Esophagus squamous epithelium (tissue), 4 donors: ENCODE measurements at regions not wholly inside any gene's neighbourhood (a gene's known extent, or its start where the extent isn't known, plus 50 kb on each side); places are given as distances from the start of the nearest gene placed in this dataset.

Source experiments
- CTCF ChIP-seq, 6 experiments: fragments of 450-650 bp in 4 of 6; fragments of 200-600 bp in 2 of 6; sonication (generic) in 2 of 6; IDR thresholded peaks; one replicate each; pipeline ENCODE4 v1.5.1; 2016 to 2019; ENCODE audit warnings: antibody characterized with exemption in 6 of 6, mild to moderate bottlenecking in 4 of 6, moderate library complexity in 4 of 6
- POLR2A ChIP-seq, 4 donors: fragments of 450-650 bp; IDR thresholded peaks; one replicate each; pipeline ENCODE4 v1.6.1; 2017; ENCODE audit warnings: antibody characterized with exemption in 4 of 4, mild to moderate bottlenecking in 4 of 4, moderate library complexity in 3 of 4

DNA sequence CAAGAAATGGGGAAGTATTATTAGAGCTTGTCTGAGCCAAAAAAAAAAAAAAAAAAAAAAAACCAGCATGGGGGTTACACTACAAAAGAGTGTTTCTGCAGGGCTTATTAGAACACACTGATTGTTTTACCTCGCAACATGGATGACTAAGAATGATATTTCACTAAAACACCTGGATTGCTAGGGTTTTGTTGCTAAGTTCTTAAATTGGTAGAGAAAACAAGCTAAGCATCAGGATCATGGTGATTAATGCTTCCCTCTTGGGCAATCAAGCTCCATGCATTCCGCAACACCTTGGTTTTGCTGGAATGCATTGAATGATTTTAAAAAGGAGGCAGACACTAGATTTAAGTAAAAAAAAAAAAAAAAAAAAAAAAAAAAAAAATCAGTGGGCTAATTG lies 931.4 kb upstream of the CDH8 start:
- no peak for TF ChIP-seq POLR2A (IDR thresholded peaks at IDR 0.05)
- TF ChIP-seq CTCF (IDR thresholded peaks at IDR 0.05), result no peak
